NCI-H2081 (cell line): ENCODE measurements at regions not wholly inside any gene's neighbourhood (a gene's known extent, or its start where the extent isn't known, plus 50 kb on each side); places are given as distances from the start of the nearest gene placed in this dataset.
"Not testable (repeated sequence)": the region's sequence is repeated elsewhere in the genome, so short reads cannot be mapped to it uniquely, and the experiment has no call there.

Experiments used
- DNase-seq, 2 experiments: peaks; one replicate each; lab custom pipeline; 2025; lab: John Stamatoyannopoulos, UW

DNA sequence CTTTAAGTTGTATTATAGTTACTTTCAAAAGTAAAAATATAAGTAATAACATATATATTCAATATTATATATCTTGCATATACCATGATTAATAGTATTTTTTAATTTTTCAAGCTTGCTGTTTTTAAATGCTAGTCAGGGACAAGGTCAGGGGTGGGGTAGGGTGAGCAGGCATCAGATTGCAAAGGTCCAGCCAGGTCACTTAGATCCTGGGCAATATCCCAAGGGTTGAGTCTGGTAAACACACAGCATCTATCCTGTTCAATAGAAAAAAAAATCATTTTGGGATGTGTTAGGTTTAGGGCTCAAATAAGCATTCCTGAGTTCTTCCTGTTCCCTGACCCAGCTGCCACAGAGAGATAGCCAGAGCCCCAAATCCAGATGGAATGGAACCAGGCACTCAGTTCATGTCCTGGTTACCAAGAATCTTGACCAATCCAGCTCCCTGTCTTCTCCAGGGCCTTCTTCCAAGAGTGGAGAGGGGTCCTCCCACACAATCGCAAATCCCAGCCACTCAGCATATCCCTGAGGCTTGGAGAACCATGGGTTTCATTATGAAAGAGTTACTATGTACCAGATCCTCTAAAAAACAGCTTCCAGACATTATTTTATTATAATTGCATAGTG lies 134.9 kb upstream of the TOP1 start:
- DNase-seq, result no peak

GRCh38 chr20:40894237-40894630 lies 134.4 kb upstream of the TOP1 start:
- no peak for DNase-seq

DNA sequence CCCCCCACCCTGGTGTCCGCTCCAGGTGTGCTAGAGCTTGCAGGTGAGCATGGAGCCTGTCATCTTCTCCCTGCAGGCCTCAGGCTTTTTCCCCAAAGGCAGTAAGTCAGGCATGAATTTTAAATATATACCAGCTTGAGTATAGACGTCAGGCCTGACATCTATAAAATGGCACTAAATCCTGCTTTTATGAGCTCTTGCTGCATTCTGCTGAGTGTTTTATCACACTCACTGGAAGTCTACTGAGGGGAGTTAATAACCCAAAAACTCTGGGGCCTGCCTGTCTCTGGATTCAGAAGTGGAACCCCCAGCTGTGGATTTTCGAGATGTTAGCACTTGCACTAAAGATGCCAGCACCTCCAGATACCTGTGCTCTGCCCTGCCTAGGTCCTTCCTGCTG lies 133.4 kb upstream of the TOP1 start:
- no peak for DNase-seq

GRCh38 chr20:40896814-40897700 lies 131.6 kb upstream of the TOP1 start:
- DNase-seq, result no peak

- DNase-seq, result no peak
These were observed 129.3 kb upstream of the TOP1 start for GRCh38 chr20:40899344-40899743.

DNA sequence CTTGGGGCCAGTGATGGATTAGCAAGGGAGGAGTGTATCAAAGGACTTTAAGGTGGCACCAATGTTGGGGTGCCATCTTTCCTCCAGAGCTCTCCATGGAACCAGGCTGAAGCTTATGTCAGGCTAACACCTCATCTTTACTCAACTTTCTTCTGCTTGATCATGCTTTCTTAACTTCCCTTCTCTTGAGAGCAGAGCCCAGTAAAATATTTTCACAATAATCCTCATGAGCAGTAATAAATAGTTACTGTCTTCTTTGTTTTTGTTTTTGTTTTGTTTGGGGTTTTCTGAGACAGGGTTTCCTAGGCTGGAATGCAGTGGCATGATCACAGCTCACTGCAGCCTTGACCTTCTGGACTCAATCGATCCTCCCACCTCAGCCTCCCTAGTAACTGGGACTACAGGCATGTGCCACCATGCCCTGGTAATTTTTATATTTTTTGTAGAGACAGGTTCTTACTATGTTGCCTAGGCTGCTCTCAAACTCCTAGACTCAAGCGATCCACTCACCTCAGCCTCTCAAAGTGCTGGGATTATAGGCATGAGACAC lies 127.9 kb upstream of the TOP1 start:
- DNase-seq, result no peak

DNA sequence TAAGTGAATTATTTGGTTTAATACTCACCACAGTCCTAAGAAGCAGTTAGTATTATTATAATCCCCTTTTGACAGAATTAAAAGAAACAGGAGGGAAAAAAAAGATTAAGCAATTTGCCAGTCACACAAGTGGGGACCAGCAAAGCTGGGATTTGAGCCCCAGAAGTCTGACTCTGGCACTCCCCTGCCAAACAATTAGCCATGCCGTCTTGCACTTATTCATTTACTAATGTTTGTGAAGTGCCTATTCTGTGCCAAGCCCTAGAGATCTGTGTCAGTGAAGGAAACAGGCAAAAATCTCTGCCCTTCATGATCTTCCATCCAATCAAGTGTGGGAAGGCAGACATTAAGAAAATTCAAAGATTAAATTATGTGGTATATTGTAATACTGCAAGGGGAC lies 126.0 kb upstream of the TOP1 start:
- DNase-seq, result no peak

DNA sequence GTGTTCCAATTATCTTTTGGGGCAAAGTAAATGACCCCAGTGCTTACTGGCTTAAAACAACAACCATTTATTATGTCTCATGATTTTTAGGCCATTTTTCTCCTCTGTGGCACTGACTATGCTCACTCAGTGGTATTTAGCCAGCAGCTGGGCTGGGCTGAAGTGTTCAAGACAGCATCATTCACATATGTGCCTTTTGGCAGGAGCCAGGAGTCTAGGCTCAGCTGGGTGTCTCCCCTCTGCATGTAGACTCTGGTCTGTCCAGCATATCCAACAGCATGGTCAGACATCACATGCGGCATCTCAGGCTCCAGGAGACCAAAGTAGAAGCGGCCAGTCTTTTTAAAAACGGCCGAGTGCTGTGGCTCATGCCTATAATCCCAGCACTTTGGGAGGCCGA lies 120.3 kb upstream of the TOP1 start:
- no peak for DNase-seq

- DNase-seq, result not testable (repeated sequence)
These were observed 119.1 kb upstream of the TOP1 start for GRCh38 chr20:40909489-40909888.

DNA sequence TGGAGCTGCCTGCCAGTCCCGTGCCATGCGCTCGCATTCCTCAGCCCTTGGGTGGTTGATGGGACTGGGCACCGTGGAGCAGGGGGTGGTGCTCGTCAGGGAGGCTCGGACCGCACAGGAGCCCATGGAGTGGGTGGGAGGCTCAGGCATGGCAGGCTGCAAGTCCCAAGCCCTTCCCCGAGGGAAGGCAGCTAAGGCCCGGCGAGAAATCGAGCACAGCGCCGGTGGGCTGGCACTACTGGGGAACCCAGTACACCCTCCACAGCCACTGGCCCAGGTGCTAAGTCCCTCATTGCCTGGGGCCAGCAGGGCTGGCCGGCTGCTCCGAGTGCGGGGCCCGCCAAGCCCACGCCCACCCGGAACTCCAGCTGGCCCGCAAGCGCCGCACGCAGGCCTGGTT lies 118.2 kb upstream of the TOP1 start:
- not testable (repeated sequence) for DNase-seq

- not testable (repeated sequence) for DNase-seq
These were observed 117.5 kb upstream of the TOP1 start for GRCh38 chr20:40911152-40911551.

DNA sequence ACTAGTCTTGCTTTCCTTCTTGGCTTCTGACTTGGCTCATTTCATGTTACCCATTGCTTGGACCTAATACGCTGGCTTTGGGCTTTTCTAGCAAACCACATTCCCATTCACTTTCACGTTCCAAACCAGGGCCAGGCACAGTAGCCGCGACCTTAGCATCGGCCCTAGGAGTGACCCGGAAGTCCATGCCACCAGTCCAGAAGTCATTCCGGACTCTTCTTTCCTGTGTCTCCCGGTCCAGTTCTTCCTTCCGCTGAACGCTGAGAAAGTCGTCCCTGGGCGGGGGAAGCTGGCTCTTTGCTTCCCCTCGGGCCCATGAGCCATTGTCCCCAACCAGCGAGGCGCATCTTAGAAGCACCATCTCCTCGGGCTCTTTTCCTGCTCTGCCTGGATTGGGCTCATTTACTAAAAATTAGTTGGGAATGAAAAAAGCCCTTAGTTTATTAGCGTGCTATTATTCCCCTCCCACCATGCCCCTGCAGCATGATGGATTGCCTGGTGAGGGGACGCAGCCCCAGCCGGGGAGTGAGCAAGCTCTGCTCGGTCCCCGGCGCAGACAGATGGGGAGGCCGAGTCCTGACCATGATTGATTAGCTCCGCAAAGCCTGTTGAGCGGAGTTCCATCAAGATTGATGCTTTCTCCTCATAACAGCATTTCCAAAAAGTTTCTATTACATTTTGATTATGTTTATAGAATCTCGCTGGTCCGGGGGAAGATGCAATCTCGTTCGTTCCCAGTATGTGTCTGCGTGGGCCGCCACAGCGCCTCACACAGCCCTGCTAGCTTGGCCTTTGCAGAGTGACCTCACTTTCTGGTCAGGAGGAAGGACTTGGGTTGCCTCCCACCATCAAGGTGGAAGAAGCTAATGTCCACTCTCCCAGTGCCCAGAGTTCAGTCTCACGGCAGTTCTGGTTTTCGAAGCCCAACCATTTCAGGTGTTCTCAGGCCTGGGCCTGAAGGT lies 115.1 kb upstream of the TOP1 start:
- DNase-seq, result no peak

GRCh38 chr20:40915756-40916155 lies 112.9 kb upstream of the TOP1 start:
- DNase-seq, result no peak

GRCh38 chr20:40916276-40916675 lies 112.3 kb upstream of the TOP1 start:
- no peak for DNase-seq

GRCh38 chr20:40920291-40920690 lies 108.3 kb upstream of the TOP1 start:
- no peak for DNase-seq

GRCh38 chr20:40922865-40923264 lies 105.8 kb upstream of the TOP1 start:
- DNase-seq, result no peak

GRCh38 chr20:40925829-40926510 lies 102.7 kb upstream of the TOP1 start:
- no peak for DNase-seq

DNA sequence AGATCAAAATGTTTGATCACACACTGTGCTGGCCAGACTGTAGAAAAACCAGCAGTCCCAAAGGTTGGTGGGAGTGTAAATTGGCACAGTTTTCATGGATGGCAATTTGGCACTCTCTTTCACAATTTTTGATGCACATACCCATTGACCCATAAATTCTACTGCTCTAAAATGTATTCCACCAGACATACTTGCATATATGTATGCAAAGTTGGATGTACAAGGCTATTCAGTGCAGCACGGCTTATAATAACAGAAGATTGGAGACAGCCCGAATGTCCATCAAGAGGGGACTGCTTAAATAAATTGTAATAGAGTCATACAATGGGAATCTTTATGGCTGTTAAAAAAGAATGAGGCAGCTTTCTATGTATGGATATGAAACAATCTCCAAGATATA lies 101.7 kb upstream of the TOP1 start:
- DNase-seq, result no peak

- no peak for DNase-seq
These were observed 98.1 kb upstream of the TOP1 start for GRCh38 chr20:40930561-40930960.

DNA sequence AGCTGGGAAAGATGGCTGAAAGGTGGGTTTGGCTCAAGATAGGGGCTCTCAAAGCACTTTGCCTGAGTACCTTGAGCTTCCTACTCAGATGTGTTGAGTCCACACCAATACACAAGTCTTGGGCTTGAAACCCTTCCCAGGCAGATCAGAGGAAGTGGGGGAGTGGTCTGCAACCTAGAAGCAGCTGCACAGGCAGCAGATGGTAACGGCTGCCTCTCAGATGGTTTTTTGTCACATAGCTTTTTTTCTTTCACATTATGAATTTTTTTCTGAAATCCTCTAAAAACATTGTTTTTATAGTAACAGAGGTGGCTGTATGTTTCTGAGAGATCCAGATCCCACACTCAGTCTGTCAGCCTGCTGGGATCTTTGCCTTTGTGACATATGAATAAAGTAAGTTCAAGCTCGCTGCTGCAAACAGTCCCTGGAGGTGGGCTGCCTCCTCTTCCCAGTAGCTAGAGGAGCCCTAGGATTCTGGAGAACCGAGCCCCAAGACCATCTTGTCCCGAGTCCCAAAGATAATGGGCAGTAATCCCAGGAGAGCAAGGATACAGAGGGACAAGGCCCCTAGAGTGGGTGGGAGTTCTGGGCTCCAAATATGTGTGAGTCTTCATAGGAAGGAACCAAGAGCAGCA lies 97.1 kb upstream of the TOP1 start:
- no peak for DNase-seq

DNA sequence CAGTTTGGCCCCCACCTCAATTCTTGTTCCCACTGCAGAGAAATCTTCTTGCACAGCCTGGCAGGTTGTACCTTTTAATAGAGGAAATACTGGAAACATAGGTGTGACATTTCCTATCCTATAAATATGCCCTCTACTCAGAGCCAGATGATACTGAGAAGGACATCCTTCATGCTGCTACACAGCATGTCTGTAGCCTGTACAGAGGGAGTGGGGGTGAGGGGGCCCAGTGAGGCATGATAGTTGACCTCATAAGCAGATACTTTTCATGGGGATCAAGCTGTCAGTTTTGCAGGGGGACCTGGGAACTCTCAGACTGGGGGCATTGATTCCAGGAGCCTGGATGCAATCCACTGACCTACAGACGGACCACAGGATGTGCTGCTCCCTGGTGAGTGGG lies 96.2 kb upstream of the TOP1 start:
- no peak for DNase-seq
